HEK293T (cell line): ENCODE measurements at regions not wholly inside any gene's neighbourhood (a gene's known extent, or its start where the extent isn't known, plus 50 kb on each side); places are given as distances from the start of the nearest gene placed in this dataset.

Source experiments
- CTCF ChIA-PET: fragments of 350-600 bp; formaldehyde crosslinking; extraction: SDS; loops from one replicate; lab custom pipeline; 2021; ENCODE audit warnings: antibody characterized with exemption, inconsistent platforms; lab: Yijun Ruan, JAX
- POLR2A ChIA-PET: fragments of 350-600 bp; formaldehyde crosslinking; extraction: SDS; loops from one replicate; lab custom pipeline; 2020; ENCODE audit warnings: antibody characterized with exemption, inconsistent platforms; lab: Yijun Ruan, JAX
- DNase-seq: peaks from one replicate; pipeline ENCODE4 v3.0.0; 2012; ENCODE audit warnings: mixed read lengths; ENCODE audit errors: extremely low spot score
- ARNT ChIP-seq: fragments of 450-650 bp; IDR thresholded peaks from 2 replicates; pipeline ENCODE4 v1.6.1; 2017; ENCODE audit warnings: mild to moderate bottlenecking
- BHLHE40 ChIP-seq: fragments of 450-650 bp; IDR thresholded peaks from 2 replicates; pipeline ENCODE4 v1.6.1; 2016; ENCODE audit warnings: mild to moderate bottlenecking, moderate library complexity, borderline replicate concordance
- CTBP1 ChIP-seq: fragments of 450-650 bp; IDR thresholded peaks from 2 replicates; pipeline ENCODE4 v1.6.1; 2016; ENCODE audit warnings: borderline replicate concordance
- ELF4 ChIP-seq: fragments of 450-650 bp; IDR thresholded peaks from 2 replicates; pipeline ENCODE4 v1.6.1; 2017; ENCODE audit warnings: antibody characterized with exemption
- FOXA1 ChIP-seq: fragments of 450-650 bp; IDR thresholded peaks from 2 replicates; pipeline ENCODE4 v1.6.1; 2016; ENCODE audit warnings: mild to moderate bottlenecking
- FOXK2 ChIP-seq: fragments of 450-650 bp; IDR thresholded peaks from 2 replicates; pipeline ENCODE4 v1.6.1; 2016; ENCODE audit warnings: mild to moderate bottlenecking
- FOXM1 ChIP-seq: fragments of 450-650 bp; IDR thresholded peaks from 2 replicates; pipeline ENCODE4 v1.6.1; 2017; ENCODE audit warnings: mild to moderate bottlenecking, borderline replicate concordance
- HDGF ChIP-seq: fragments of 450-650 bp; IDR thresholded peaks from 2 replicates; pipeline ENCODE4 v1.6.1; 2017; ENCODE audit warnings: antibody characterized with exemption, borderline replicate concordance
- L3MBTL2 ChIP-seq: fragments of 450-650 bp; conservative IDR thresholded peaks from 2 replicates; pipeline ENCODE4 v1.6.1; 2016; ENCODE audit warnings: mild to moderate bottlenecking
- LEF1 ChIP-seq: fragments of 450-650 bp; IDR thresholded peaks from 2 replicates; pipeline ENCODE4 v1.6.1; 2017; ENCODE audit warnings: mild to moderate bottlenecking, borderline replicate concordance
- NFRKB ChIP-seq: fragments of 450-650 bp; IDR thresholded peaks from 2 replicates; pipeline ENCODE4 v1.6.1; 2016; ENCODE audit warnings: mild to moderate bottlenecking, moderate library complexity
- SP1 ChIP-seq: fragments of 450-650 bp; IDR thresholded peaks from 2 replicates; pipeline ENCODE4 v1.6.1; 2017
- SUZ12 ChIP-seq: fragments of 450-650 bp; IDR thresholded peaks from 2 replicates; pipeline ENCODE4 v1.6.1; 2016; ENCODE audit warnings: mild to moderate bottlenecking
- TARDBP ChIP-seq: fragments of 450-650 bp; IDR thresholded peaks from 2 replicates; pipeline ENCODE4 v1.6.1; 2016
- ZNF384 ChIP-seq: fragments of 450-650 bp; IDR thresholded peaks from 2 replicates; pipeline ENCODE4 v1.6.1; 2016
- TF ChIP-seq, protein P1 (sequence below): fragments of 450-650 bp; IDR thresholded peaks from 2 replicates; pipeline ENCODE4 v1.6.1; 2016

DNA sequence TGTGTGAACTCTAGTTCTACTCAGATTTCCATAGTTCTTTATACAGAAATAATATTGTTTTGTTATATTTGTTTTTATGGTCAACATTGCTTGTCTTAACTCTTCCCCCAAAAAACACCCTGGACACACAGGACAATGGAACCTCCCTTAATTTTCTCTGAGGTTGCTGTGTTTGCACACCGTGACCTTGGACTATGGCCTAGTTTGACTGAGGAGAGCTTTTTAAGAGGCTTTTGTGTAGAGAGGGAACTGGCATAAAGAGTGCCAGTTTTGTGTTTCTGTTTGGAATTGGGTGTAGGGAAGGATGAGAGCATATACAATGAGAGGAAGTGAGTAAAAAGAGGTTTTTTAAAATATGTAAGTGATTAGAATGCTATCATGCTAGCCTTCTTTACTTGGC, 101.1 kb upstream of the MEF2C start:
- CTCF ChIA-PET, result no interaction called here

DNA sequence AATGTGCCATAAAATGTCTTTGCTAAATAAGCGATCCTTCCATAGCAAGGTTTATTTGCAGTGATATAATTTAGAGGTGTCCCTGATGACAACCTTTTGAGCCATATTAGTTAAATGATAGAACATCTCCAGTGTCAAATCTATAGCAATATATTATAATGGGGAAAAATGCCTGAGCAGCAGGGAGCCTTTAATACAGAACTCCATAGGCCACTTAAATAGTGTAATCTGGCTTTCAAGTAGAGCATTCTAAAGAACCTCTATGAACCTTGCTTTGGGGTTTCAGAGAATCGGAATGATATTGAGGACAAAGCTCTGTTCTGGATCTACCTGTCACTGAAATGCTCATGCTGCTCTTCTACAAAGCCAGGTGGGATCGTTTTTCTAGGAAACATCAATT, 96.7 kb upstream of the MEF2C start:
- POLR2A ChIA-PET, result no interaction called here
- TF ChIP-seq NFRKB (no peak), TARDBP (no peak), ZNF384 (no peak), FOXA1 (no peak), ELF4 (no peak), L3MBTL2 (no peak), SUZ12 (no peak), HDGF (no peak), BHLHE40 (no peak), SP1 (no peak), FOXK2 (no peak), FOXM1 (no peak), LEF1 (no peak), CTBP1 (no peak), ARNT (no peak)
- TF ChIP-seq, protein P1, sequence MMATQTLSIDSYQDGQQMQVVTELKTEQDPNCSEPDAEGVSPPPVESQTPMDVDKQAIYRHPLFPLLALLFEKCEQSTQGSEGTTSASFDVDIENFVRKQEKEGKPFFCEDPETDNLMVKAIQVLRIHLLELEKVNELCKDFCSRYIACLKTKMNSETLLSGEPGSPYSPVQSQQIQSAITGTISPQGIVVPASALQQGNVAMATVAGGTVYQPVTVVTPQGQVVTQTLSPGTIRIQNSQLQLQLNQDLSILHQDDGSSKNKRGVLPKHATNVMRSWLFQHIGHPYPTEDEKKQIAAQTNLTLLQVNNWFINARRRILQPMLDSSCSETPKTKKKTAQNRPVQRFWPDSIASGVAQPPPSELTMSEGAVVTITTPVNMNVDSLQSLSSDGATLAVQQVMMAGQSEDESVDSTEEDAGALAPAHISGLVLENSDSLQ, result no peak
- no peak for DNase-seq
- CTCF ChIA-PET, result no interaction called here

More for the DNA sequence above, 101.1 kb upstream of the MEF2C start:
- TF ChIP-seq ELF4 (no peak), SUZ12 (no peak), HDGF (no peak), CTBP1 (no peak), NFRKB (no peak), ZNF384 (no peak), LEF1 (no peak), FOXK2 (no peak), TARDBP (no peak), BHLHE40 (no peak), SP1 (no peak), ARNT (no peak), FOXA1 (no peak), FOXM1 (no peak), L3MBTL2 (no peak)
- TF ChIP-seq, protein P1, result no peak
- DNase-seq, result no peak
- POLR2A ChIA-PET, result no interaction called here

DNA sequence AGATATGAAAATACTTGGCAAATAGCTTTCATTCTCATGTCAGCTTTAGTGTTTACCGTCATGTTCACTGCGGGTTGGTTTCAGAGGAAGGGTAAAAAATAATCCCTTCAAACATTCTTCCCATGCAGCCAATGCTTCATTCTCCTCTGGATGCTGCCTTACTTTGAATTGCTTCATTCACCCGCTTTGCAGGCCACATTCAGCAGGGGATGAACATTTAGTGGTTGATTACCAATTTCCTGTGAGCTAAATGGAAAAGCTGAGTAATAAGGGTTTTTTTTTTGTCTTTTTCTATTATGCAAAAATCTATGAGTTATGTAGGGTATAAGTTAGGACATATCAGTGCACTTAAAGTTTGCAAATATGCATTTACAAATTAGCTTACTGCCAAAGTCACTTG, 96.3 kb upstream of the MEF2C start:
- no peak for DNase-seq
- POLR2A ChIA-PET, result no interaction called here
- TF ChIP-seq FOXM1 (no peak), NFRKB (no peak), ZNF384 (no peak), FOXA1 (no peak), TARDBP (no peak), CTBP1 (no peak), LEF1 (no peak), L3MBTL2 (no peak), FOXK2 (no peak), ELF4 (no peak), BHLHE40 (no peak), ARNT (no peak), SUZ12 (no peak), SP1 (no peak), HDGF (no peak)
- TF ChIP-seq, protein P1, result no peak
- CTCF ChIA-PET, result no interaction called here

DNA sequence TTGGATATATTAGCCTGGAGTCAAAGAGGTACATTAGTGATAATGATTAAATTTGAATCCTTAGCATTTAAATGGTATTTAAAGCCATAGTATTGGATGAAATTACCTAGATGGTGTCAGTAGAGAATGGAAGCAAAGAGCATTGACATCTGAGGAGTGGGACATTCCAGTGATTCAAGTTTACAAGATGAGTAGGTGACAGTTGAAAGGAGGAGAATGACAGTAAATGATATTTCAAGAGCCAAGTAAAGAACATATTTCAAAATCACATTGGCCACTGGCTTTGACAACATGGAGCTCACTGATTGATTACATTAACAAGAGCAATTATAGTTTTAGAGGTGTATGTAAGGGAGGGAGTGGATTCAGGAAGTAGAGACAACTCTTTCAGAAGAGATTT, 93.9 kb upstream of the MEF2C start:
- DNase-seq, result no peak
- CTCF ChIA-PET, result no interaction called here
- no peak for TF ChIP-seq SUZ12
- TF ChIP-seq TARDBP, result no peak
- TF ChIP-seq, protein P1, result no peak
- TF ChIP-seq L3MBTL2, result no peak
- no peak for TF ChIP-seq ELF4
- no peak for TF ChIP-seq LEF1
- TF ChIP-seq HDGF, result no peak
- TF ChIP-seq FOXK2, result no peak
- POLR2A ChIA-PET, result no interaction called here

DNA sequence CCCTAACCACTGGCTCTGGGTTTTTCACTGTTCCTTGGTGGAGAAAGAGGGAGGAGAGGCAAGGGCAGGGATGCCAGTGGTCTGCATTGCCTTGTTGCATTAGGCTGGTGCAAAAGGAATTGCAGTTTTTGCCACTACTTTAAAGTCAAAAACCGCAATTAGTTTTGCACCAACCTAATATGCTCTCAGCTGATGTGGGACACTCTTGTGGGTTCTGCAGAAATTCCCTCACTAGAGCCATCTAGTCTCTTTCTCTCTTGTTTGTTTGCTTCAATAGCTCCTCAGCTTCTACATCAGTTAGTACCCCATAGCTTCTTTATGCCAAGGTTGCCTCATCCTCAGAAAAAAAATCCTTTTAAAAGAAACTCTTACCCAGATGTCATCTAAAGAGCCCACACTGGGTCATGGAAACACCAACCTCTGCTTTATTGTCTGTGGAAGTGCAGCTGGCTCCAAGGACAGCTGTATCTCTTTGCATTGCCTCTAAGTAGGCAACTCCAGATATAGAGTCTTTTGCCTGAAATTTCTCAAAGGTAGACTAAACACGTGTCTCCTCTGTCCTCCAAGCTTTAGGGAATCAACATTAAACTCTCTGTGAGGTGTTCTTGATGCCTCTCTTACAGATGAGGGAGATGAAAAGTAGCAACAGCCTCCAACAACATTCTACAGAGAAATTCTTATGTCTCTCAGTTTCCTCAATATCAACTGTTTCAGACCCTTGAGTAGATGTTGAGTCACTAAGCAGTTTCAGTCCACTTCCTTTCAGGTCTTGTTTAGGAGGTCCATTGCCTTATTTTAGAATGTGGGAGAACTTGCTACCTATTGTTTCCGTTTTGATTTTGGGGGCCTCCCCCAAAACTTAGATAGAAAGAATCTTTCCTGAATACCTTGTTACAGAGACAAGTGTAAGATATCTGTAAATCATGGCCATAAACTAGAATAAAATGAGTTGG, 84.9 kb upstream of the MEF2C start:
- DNase-seq, result no peak
- ChIA-PET CTCF (no interaction called here), POLR2A (no interaction called here)
- TF ChIP-seq SUZ12 (no peak), ELF4 (0 out of 2 replicates have a peak, but pooled peaks have one; percentile 21)
